Colonic mucosa (tissue), 4 donors: ENCODE measurements at regions not wholly inside any gene's neighbourhood (a gene's known extent, or its start where the extent isn't known, plus 50 kb on each side); places are given as distances from the start of the nearest gene placed in this dataset.

ENCODE experiments used
- DNase-seq: peaks from one replicate; pipeline ENCODE4 v3.0.0-alpha.2; 2020
- H3K27ac ChIP-seq: fragments of 200-600 bp; one replicate; pipeline ENCODE4 v1.8.0; 2021
- H3K27me3 ChIP-seq: fragments of 200-600 bp; one replicate; pipeline ENCODE4 v1.8.0; 2021
- H3K36me3 ChIP-seq: fragments of 200-600 bp; one replicate; pipeline ENCODE4 v1.8.0; 2021
- H3K4me1 ChIP-seq: fragments of 200-600 bp; one replicate; pipeline ENCODE4 v1.8.0; 2021; ENCODE audit warnings: mild to moderate bottlenecking
- H3K4me3 ChIP-seq: fragments of 200-600 bp; one replicate; pipeline ENCODE4 v1.8.0; 2021
- H3K9ac ChIP-seq, 2 donors: one replicate each; pipeline ENCODE4 v1.7.0; 2013; ENCODE audit warnings: control low read depth in 2 of 2, low read depth in 2 of 2, low read length in 2 of 2
- H3K9me3 ChIP-seq: fragments of 200-600 bp; one replicate; pipeline ENCODE4 v1.8.0; 2021
- CTCF ChIP-seq: fragments of 200-600 bp; IDR thresholded peaks from one replicate; pipeline ENCODE4 v1.8.0; 2022; ENCODE audit warnings: antibody characterized with exemption, mild to moderate bottlenecking
- intact Hi-C: fragments of 100-400 bp; cut with DNase I; formaldehyde crosslinking; loops from one replicate; pipeline ENCODE4 v1.14.1; 2022
- donor health status: healthy.
- donor health status: DM: no; HTN: no; CAD: no.
- donor health status: DM: no; HTN: no; CAD: no.

GRCh38 chr13:22176968-22177520 is 506.2 kb downstream of the FGF9 start:
- H3K4me3 ChIP-seq, result no peak overlapping the region
- intact Hi-C loops, result no loop called here
- no peak overlapping the region for H3K27ac ChIP-seq
- no peaks in the 10 kb centered on the region for H3K27me3 ChIP-seq
- no peaks in the 10 kb centered on the region for H3K4me1 ChIP-seq
- no peak overlapping the region for H3K9ac ChIP-seq
- H3K9me3 ChIP-seq, result no peaks in the 10 kb centered on the region
- DNase-seq, result no peak
- no peak for TF ChIP-seq CTCF
- no peaks in the 10 kb centered on the region for H3K36me3 ChIP-seq

- intact Hi-C loops, result no loop called here
These were observed 508.0 kb downstream of the FGF9 start for GRCh38 chr13:22178878-22179277.

GRCh38 chr13:22187329-22187728 is 516.5 kb downstream of the FGF9 start:
- H3K27ac ChIP-seq, result no peak overlapping the region
- no peaks in the 10 kb centered on the region for H3K27me3 ChIP-seq
- TF ChIP-seq CTCF, result no peak
- H3K4me3 ChIP-seq, result no peak overlapping the region
- no peaks in the 10 kb centered on the region for H3K36me3 ChIP-seq
- DNase-seq, result no peak
- H3K9me3 ChIP-seq, result no peaks in the 10 kb centered on the region
- H3K9ac ChIP-seq, result no peak overlapping the region
- no peaks in the 10 kb centered on the region for H3K4me1 ChIP-seq
- intact Hi-C loops, result no loop called here

More at GRCh38 chr13:22178878-22179277, 508.0 kb downstream of the FGF9 start:
- no peak overlapping the region for H3K9ac ChIP-seq
- H3K36me3 ChIP-seq, result no peaks in the 10 kb centered on the region
- H3K4me3 ChIP-seq, result no peak overlapping the region
- no peak for DNase-seq
- H3K4me1 ChIP-seq, result no peaks in the 10 kb centered on the region
- TF ChIP-seq CTCF, result no peak
- H3K27ac ChIP-seq, result no peak overlapping the region
- no peaks in the 10 kb centered on the region for H3K27me3 ChIP-seq
- no peaks in the 10 kb centered on the region for H3K9me3 ChIP-seq

- no peak overlapping the region for H3K27ac ChIP-seq
- DNase-seq, result no peak
- H3K36me3 ChIP-seq, result no peaks in the 10 kb centered on the region
- no peaks in the 10 kb centered on the region for H3K27me3 ChIP-seq
- H3K4me3 ChIP-seq, result no peak overlapping the region
- H3K9ac ChIP-seq, result no peak overlapping the region
- H3K4me1 ChIP-seq, result no peaks in the 10 kb centered on the region
- intact Hi-C loops, result no loop called here
- H3K9me3 ChIP-seq, result no peaks in the 10 kb centered on the region
- TF ChIP-seq CTCF, result no peak
These were observed 518.5 kb downstream of the FGF9 start for GRCh38 chr13:22189176-22190048.

GRCh38 chr13:22193070-22193469 is 522.2 kb downstream of the FGF9 start:
- Histone ChIP-seq H3K36me3 (no peaks in the 10 kb centered on the region), H3K27me3 (no peaks in the 10 kb centered on the region), H3K4me3 (no peak overlapping the region), H3K9ac (no peak overlapping the region), H3K27ac (no peak overlapping the region), H3K9me3 (no peaks in the 10 kb centered on the region), H3K4me1 (no peaks in the 10 kb centered on the region)
- no peak for TF ChIP-seq CTCF
- no peak for DNase-seq
- intact Hi-C loops, result no loop called here
